IPS-NIHi7 (cell line): ENCODE measurements at regions not wholly inside any gene's neighbourhood (a gene's known extent, or its start where the extent isn't known, plus 50 kb on each side); places are given as distances from the start of the nearest gene placed in this dataset.

Experiments
- DNase-seq: peaks from one replicate; pipeline ENCODE4 v3.0.0; 2012; ENCODE audit warnings: mixed read lengths; ENCODE audit errors: extremely low spot score

DNA sequence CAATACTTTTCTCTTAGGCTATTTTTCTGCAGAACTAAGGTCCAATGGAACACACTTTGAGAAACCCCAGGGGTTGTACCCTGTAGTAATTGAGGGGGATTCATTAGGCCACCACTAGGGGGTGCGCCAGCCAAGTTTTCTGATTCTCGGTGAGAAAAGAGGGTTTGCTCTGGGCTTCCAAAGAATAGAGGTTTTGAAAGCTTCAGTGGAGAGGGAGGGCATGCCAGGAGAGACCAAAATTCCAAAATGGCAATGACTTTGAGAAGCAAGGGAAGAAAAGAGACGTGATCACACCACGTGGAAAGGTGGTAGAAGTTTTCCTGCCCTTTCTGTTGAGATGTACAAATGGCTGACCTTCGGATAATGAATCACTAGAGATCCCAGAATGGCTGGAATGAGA lies 323.3 kb downstream of the RPS6KC1 start:
- peak; percentile 82 for DNase-seq

DNA sequence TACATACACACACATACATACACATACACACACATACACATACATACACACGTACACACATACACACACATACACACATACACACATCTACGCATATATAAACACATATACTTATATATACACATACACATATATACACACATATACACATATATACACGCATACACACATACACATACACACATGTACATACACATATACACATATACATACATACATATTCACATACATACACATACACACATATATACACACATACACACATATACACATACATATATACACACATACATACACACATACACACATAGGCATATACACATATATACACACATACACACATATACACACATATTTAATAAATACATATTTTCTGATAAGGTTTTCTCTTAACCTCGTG lies 324.0 kb downstream of the RPS6KC1 start:
- no peak for DNase-seq

DNA sequence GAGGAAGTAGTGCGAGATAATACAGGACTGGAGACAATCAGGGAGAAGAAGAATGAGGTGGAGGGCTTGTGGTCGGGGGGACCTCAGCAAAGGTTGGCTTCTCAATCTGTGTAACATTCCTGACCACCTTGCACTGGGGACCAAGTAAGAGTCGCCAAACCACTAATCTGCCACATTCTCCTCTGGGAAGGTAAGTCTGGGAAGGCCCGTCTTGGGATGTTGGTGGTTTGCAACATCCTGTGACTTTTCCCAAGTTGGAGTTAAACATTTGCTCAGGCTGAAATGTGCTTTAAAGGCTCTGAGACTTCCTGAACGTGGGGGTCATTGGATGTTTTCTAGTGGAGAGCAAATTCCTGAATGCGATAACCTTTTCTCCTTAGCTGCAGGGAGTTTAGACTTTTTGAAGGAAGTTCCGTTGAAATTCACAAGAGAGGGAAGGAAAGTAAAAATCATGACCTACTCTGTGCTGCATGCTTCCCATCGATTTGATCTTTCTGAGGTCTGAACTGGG lies 325.9 kb downstream of the RPS6KC1 start:
- DNase-seq: peak; percentile 20

DNA sequence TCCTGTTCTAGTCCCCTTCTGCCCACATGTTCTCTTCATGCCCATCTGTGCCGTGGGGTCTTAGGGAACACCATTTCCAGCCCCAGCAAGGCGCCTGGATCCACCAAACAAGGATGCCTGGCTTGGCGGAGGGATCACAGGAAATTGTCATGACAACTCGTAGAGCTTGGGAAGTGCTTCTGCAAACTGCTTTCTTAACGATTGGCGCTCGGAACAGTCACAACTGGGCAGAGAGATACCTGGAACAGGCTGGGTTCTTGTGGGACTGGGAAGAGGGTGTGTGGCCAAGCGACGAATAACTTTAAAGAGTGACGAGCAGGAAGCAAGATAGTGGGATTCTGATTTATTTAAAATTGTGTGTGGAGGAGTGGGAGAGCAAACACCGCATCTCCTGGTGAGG lies 329.8 kb downstream of the RPS6KC1 start:
- no peak for DNase-seq

DNA sequence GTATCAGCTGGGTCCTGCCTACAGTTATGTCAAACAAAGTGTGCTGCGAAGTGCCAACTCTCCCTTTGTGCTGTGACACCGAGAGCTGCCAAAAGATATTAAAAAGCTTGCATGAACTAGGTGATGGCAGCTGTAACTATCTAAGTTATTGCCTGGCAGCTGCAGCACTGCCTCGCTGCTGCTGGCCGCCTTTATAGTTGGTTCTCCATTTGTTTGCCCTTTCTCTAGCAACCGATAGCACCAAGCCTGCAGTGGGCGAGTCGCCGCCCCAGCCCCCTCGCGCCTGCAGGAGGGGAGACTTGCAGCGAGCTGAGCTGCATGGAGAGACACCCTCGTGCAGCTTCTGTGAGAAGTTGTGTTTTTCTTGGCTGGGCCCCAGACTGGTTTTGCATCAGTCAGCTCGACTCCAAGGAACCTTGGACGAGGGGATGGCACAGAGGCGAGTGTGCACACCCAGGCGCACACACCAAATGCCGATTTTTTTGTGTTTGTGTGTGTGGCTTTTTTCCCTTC lies 330.6 kb downstream of the RPS6KC1 start:
- no peak for DNase-seq

DNA sequence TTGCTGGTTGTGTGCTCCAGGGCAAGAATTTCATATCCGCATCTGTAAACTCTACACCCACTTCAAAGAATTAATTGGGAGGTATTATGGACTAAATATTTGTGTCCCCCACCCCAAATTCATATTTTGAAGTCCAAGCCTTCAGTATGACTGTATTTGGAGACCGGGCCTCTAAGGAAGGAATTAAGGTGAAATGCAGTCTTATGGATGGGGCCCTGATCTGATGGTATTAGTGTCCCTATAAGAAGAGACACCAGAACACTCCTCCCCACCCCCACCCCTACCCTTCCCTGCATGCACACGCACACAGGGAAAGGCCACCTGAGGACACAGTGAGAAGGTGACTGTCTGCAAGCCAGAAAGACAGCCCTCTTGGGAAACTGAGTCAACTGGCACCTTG lies 332.4 kb downstream of the RPS6KC1 start:
- DNase-seq: no peak

DNA sequence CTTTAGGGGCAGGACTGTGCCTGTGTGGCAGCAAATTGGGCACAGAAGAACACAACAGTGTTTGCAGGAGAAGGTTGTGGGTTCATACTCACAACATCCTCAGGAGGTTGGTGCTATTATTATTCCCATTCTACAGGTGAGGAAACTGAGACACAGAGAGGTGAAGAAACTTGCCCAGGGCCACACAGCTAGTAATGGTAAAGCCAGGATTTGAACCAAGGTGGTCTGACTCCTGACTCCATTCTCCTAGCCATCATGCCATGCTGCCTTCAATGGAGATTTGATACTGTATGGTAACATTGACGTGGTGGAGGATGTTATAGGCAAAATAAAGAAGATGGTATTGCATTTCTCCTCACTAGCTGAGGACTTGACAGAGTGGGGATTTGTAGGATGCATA lies 334.2 kb downstream of the RPS6KC1 start:
- DNase-seq: no peak

DNA sequence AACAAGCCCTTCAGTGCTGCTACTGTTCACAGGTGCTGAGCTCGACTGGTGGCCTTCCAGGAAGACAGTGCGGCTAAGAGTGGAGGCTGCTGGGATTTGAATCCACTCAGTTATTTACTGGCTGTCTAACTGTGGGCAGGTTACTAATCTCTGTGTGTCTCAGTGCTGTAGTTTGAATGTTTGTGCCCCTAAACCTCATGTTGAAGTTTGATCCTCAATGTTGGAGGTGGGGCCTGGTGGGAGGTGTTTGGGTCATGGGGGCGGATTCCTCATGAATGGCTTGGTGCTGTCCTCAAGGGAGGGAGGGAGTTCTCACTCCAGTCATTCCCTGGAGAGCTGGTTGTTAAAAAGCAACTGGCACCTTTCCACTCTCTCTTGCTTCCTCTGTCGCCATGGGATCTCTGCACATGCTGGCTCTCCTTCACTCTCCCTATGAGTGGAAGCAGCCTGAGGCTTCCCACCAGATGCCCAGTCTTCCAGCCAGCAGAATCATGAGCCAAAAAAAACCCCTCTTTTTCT lies 334.8 kb downstream of the RPS6KC1 start:
- DNase-seq: no peak

DNA sequence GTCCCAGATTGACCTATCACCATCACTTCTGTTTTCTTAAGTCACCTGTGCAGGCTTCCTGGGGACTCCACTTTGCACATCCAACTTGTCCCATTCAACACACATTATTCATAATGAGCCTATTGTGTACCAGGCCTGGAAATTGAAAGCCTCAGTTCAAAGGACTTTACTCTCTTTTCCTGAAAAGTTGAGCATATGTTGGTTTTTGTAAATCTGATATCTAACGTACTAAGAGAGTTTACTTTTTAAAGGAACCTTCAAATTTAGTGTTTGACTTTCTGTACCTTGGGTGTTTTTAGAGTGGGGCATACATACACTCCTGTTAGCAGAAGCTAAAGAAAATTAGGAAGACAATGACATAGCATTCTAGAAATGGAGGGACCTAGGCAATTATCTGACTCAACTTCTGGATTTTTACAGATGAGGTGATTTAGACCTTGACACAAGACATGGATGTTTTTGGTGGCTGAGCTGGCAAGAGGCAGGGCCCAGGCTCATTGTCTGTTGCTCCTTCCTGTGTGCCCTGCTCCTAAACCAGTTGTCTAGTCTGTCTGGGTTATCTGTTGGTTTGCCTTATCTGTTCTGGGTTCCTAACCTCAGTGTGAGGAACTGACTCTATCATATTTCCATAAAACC lies 336.5 kb downstream of the RPS6KC1 start:
- no peak for DNase-seq

DNA sequence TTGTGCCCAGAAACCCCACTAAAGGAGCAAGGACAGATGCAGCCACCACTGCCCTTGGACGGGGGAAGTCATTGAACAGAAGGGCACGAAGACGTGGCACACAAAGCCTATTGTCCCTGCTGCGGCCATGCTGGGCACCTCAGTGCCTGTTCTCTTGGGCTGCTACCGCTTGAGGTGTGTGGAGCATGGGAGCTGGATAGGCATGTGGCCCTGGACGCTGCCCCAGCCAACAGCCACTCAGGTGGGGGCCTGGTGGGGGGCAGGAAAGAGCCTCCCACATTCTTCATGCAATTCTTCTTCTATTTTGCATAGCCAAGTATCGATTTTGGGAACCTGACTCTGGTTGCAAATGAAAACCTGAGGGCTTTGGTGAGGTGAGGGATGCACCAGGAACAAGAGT lies 337.2 kb downstream of the RPS6KC1 start:
- DNase-seq: no peak

DNA sequence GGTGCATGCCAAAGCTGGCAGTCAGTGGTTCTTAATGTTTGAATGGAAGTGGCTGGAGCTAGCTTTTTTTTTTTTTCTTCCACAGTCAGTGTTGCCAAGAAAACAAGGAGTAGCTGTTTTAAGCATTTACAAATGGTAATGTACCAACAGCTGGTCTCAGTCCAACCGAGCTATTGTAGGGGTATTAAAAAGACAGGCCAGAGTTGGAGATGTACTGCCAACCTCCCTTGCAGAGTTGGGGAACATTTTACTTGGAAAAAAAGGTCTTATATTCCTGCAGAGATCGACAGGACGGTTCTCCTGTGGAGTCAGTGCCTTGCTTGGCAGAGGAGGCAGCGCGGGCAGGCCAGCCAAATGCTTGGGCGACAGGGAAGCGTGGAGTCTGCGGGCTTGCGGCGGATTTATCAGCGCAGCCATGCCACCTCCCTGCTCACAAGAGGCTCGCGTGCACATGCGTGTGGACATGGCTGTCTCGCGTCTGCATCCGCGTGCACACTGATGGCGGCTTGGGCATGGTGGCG lies 338.1 kb downstream of the RPS6KC1 start:
- no peak for DNase-seq

DNA sequence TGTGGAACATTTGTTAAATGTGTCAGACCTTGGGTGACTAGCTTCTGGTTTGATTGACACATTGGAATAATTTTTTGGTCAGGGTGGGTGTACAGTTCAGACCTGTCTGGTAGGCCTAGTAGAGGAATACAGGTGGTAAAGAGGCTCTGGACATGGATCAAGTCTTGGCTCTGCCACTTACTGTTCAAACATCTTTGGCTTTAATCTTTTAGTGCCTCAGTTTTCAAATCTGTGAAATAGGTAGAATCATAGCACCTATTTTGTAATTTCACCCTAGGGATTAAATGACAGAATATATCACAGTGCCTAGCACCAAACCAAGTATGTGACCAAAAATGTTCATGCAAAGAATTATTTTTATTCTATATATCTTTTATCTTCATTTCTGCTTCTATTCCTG lies 340.4 kb downstream of the RPS6KC1 start:
- DNase-seq: no peak

DNA sequence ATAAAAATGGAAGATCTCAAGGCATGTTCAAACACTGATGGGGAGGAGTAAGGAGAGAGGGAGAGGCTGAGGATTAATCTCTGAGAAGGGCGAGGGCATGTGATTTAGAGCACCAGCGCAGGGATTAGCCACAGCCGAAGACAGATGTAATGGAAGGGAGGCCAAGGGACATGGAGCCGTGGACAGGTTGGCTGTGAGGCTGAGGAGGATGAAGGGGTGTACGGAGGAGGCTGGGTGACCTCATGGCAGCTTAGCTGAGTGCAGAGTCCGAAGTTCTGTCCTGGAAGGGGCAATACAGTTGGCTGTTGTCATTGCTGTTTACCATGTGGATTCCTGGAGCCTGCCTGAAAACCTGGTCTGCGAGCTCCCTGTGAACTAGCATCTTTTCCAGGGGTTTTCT lies 342.8 kb downstream of the RPS6KC1 start:
- no peak for DNase-seq

DNA sequence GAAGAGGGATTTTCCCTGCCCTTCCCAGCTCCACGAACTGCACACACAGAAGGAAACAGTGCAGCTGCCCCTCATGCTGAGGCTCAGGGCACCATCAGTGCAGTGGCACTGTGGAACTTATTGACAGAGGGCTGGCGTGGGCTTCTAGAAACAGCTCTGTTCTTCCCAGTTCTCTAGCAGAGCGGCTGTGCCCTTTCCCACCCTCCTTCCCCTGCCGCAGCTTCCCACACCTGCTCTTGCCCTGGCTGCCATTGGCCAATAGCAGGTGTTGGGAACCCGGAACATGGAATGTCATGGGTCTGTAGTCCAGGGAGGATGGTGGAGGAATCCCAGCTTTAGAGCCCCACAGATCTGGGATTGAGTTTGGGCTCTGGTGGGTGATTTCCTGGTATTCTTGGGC lies 343.8 kb downstream of the RPS6KC1 start:
- DNase-seq: no peak

DNA sequence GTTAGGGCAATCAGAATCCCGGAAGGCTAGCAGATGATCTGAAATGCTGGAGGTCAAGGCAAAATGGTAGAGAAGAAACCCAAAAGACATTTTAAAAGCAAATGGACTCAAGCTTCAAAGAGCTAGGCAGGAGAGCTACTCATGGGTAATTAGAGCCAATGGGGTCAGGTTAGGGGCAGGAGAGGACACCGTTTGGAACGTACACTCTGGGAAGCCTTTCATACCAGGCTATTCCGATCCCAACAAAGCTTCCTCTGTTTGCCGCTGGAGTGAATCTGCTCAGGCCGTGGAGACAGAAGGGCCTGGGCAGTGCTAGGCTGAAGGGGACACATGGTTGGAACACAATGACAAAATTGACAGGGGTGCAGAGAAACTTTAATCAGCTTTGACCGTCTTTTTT lies 346.6 kb downstream of the RPS6KC1 start:
- DNase-seq: no peak

DNA sequence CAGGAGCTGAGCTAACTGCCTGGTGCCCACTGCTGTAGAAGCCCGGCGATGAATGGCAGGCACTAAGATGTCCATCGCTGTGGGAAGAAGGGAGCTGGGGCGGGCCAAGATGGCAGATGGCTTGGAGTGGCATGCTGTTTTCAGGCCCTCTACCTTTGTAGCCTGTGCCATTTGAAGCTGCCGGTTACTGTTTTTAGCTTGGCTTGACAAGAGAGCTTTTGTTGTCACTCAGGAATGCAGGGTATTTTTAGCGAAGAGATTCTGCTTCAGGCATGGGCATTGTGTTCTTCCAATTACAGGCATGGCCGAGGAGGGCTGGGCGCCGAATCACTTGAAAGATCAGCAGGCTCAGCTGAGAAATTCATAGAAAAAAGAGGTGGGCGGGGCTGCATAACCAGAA lies 348.7 kb downstream of the RPS6KC1 start:
- peak; percentile 35 for DNase-seq

DNA sequence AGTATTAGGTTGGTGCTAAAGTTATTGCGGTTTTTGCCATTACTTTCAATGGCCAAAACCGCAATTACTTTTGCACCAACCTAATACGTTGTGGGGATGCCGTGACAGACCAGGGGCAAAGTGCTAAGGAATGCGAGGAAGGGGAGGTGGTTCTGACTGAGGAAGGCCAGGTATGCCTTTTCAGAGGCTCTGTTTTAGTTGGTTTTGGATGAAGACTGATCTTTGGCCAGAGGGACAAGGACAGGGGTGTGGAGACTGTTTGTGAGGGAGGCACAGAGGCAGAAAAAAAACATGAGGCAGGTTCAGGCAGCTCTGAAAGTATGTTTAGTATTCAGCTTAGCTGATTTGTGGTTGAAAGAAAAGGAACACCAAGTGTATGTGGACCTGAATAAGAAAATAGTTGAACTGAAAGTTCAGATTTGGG lies 358.2 kb downstream of the RPS6KC1 start:
- DNase-seq: no peak

DNA sequence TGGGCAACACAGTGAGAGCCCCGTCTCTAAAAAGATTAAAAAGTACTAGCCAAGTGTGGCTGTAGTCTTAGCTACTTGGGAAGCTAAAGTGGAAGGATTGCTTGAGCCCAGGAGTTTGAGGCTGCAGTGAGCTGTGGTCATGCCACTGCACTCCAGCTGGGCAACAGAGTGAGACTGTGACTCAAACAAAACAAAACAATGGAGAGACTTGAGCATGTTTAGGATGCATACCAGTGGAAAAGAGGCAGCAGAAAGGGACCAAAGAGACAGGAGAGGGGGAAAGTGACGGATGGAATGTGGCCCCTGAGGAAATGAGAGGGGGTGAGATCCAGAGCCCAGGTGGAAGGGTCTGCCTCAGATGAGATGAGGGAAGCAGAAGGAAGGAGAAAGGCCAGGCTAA lies 358.9 kb downstream of the RPS6KC1 start:
- DNase-seq: no peak

DNA sequence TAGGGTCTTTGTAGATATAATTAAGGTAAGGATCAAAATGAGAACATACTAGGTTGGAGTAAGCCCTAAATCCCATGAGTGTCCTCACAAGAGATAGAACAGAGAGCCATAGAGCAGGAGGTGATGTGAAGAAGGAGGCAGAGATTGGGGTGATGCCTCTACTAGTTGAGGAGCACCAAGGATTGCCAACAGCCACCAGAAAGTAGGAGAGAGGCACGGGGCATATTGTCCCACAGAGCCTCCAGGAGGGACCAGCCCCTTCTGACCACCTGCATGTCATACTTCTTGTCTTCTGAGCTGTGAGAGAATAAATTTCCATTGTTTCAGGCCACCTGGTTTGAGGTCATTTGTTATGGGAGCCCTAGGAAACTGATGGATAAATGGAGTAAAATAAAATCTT lies 363.3 kb downstream of the RPS6KC1 start:
- no peak for DNase-seq

DNA sequence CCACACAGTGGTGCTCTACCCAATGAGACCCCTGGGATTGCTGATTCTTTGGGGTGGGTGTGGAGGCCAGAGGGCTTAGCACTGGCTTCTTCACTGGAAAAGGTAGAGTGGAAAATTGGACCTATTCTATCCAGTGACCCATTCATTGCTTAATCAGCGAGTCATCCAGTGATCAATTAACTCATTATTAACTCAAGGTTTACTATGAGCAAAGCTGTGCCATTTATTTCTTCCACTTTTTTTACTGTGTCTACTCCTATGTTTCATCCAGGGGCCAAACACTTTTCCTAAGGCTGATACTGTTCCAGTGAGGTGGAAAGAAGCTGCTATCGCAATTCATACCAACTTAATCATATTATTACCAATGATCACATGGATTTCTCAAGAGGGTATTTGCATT lies 363.9 kb downstream of the RPS6KC1 start:
- no peak for DNase-seq

DNA sequence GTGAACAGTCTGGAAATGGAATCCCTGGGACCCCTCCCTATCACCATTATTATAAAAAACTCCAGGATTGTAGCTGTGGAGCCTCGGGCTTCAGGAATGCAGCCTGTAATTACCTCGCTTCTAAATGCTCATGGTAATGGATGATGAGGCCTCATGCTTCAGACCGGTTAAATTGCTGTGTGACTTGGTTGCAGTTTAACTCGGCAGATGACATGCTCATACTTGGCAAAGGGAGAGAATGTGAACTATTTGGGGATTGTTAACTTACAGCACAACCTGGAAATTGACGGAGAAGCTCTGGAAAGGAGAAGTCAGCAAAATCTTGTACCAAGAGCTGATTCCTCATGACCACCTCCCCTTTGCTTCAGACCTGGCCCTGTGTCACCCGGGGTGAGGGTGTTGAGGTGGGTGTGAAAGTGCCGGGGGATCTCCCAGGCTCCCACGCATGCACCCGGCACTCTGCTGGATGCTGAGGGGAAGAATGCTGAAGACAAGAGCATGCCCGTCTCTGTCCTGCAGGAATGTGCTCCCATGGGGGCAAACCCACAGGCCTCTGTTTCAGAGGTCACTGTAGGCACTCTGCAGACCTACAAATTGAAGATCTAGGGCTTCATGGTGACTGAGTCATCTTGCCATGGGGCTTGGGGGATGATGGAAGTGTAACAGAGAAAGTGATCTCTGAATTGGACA lies 364.8 kb downstream of the RPS6KC1 start:
- DNase-seq: no peak

DNA sequence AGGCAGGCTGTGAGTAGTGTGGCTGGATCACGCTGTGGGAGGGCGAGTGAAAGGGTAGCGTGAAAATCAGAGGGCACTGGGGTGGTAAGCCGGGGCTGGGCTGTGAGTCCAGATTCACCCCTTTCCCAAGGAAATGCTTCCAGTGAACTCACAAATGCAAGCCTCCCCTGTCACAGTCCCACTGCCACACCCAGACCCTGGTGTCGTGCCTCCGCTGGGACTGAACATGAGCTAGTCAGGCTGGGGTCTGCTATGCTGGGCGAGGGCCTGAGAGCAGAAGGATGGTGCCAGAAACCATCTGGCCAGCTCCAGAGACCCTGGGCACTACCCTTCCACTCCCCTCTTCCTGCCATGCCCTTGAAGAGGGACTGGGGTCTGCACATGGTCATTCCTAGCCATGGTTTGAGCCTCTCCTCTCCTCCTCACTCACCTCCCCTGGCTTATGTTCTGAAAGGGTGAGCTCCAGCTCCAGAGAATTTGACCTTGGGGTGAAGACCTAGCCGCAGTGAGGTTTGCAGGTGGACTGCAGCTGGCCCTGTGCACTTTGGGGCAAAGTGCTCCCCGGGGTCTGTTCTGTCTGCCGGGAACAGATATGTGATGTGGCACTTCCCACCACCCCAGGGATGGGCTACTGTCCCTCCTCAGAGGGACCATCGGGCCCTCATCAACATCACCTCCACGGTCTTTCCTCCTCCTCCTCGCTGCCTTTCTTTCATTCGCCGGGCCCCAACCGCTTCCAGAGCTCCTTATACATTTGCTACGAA lies 365.6 kb downstream of the RPS6KC1 start:
- no peak for DNase-seq
